ENCODE measurements at regions not wholly inside any gene's neighbourhood (a gene's known extent, or its start where the extent isn't known, plus 50 kb on each side); places are given as distances from the start of the nearest gene placed in this dataset.

DNA sequence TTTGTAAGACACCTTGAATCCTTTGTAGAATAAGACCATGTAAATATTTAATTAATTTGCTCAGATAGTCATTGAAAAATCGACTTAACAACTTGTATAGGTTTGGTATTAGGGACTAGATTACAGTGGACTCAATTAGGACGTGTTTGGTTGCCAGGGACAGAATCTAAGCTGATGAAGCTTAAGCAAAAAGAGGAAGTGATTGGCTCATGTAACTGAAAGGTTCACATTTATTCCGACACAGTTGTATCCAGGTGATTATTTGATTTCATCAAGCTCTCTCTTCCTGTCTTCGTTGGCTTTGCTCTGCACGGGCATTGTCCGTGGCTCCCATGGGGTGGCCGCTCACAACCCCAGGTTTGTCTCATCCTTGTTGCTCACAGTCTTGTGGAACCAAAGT lies 146.4 kb downstream of the C11orf91 start:
- intact Hi-C loops (cut with DNase I) = no loop called here
- ATAC-seq = no peak

DNA sequence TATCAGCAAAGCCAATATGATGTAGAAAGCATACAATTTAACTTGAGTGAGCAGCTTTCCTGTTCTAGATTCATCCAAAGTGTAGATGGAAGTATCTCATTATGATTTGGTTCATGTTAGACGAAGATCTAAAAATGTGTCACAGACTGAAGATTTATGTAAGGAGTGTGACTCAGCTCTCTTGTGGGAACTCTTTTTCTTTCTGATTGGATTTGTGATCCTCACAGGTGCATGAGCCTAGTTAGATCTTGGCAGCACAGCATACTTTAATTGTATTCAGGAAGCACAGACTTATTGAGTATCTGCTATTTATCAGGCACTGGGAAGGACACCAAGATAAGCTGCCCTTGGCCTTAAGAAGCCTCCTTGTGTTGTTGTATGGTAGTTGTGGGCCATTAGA lies 147.1 kb downstream of the C11orf91 start:
- TF ChIP-seq, protein P1, sequence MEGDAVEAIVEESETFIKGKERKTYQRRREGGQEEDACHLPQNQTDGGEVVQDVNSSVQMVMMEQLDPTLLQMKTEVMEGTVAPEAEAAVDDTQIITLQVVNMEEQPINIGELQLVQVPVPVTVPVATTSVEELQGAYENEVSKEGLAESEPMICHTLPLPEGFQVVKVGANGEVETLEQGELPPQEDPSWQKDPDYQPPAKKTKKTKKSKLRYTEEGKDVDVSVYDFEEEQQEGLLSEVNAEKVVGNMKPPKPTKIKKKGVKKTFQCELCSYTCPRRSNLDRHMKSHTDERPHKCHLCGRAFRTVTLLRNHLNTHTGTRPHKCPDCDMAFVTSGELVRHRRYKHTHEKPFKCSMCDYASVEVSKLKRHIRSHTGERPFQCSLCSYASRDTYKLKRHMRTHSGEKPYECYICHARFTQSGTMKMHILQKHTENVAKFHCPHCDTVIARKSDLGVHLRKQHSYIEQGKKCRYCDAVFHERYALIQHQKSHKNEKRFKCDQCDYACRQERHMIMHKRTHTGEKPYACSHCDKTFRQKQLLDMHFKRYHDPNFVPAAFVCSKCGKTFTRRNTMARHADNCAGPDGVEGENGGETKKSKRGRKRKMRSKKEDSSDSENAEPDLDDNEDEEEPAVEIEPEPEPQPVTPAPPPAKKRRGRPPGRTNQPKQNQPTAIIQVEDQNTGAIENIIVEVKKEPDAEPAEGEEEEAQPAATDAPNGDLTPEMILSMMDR (IDR thresholded peaks at IDR 0.05) = no peak
- Histone ChIP-seq H3K27ac (no peak overlapping the region), H3K4me3 (no peak overlapping the region), H3K36me3 (no peaks in the 10 kb centered on the region), H3K27me3 (peaks cover 0 to 7% (median 4%) of the 10 kb centered on the region in 7 donors), H3K4me1 (no peaks in the 10 kb centered on the region), H3K9me3 (no peaks in the 10 kb centered on the region)
- intact Hi-C loops (cut with DNase I) = no loop called here
- DNase-seq = no peak
- ATAC-seq = no peak
- 83 to 84% methylated on average over 1 of the region's 1 CpG for WGBS, 2 donors

More for the DNA sequence above, 146.4 kb downstream of the C11orf91 start:
- H3K4me1 ChIP-seq = no peaks in the 10 kb centered on the region
- no peak for DNase-seq
- no peak overlapping the region for H3K27ac ChIP-seq
- H3K36me3 ChIP-seq = no peaks in the 10 kb centered on the region
- no peak overlapping the region for H3K4me3 ChIP-seq
- no peaks in the 10 kb centered on the region for H3K9me3 ChIP-seq
- WGBS, 2 donors = 90 to 94% methylated on average over 7 of the region's 7 CpGs
- TF ChIP-seq, protein P1 (IDR thresholded peaks at IDR 0.05) = no peak
- H3K27me3 ChIP-seq = peaks cover 0 to 7% (median 4%) of the 10 kb centered on the region in 7 donors

DNA sequence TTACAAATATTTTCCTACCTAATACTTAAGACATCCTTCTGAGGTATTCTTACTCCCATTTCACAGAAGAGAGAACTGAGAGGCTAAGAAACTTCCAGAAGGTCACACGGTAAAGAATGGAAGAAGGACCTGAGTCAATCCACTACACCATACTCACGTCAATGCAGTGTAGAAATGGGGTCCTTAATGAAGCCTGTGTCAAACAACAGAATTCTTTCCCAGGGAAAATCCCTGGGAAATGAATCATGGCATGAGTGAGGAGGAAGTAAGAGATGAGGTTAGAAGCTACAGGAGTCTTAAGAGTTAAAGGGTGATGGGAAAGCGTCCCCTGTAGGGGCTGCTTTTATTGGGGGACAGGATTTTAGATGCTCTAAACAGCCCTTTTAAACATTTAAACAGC lies 147.9 kb downstream of the C11orf91 start:
- TF ChIP-seq, protein P1 (IDR thresholded peaks at IDR 0.05) = no peak
- Histone ChIP-seq H3K27ac (no peak overlapping the region), H3K9me3 (no peaks in the 10 kb centered on the region), H3K36me3 (no peaks in the 10 kb centered on the region), H3K27me3 (peaks cover 0 to 7% (median 4%) of the 10 kb centered on the region in 7 donors), H3K4me3 (no peak overlapping the region), H3K4me1 (no peaks in the 10 kb centered on the region)
- 86 to 92% methylated on average over 3 of the region's 3 CpGs for WGBS, 2 donors
- intact Hi-C loops (cut with DNase I) = no loop called here
- DNase-seq (no peak), ATAC-seq (no peak)

DNA sequence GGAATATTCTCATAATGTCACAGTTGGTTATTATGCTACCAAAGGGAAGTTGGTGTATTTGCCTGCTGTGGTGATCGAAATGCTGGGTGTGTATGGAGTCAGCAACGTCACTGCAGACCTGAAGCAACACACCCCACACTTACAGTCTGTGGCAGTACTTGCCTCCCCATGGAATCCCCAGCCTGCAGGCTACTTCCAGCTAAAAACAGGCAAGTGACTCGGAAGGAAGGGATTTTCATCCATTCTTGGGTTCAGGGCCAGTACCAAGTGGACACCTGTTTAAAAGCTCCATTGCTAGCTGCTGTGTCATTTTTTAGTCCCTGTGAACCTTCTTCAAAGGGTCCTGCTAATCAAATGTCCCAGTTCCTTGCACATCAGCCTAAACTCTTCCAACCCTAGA lies 149.6 kb downstream of the C11orf91 start:
- intact Hi-C loops (cut with DNase I) = no loop called here
- no peak overlapping the region for H3K27ac ChIP-seq
- ATAC-seq (no peak), DNase-seq (no peak)
- peaks cover 0 to 5% (median 4%) of the 10 kb centered on the region in 7 donors for H3K27me3 ChIP-seq
- WGBS, 2 donors = 83 to 84% methylated on average over 3 of the region's 3 CpGs
- no peak overlapping the region for H3K4me3 ChIP-seq
- TF ChIP-seq, protein P1 (IDR thresholded peaks at IDR 0.05) = no peak
- H3K4me1 ChIP-seq = no peaks in the 10 kb centered on the region
- H3K36me3 ChIP-seq = no peaks in the 10 kb centered on the region
- no peaks in the 10 kb centered on the region for H3K9me3 ChIP-seq
